ENCODE measurements at regions not wholly inside any gene's neighbourhood (a gene's known extent, or its start where the extent isn't known, plus 50 kb on each side); places are given as distances from the start of the nearest gene placed in this dataset. TPM values are rescaled to one million over a fixed set of nuclear protein-coding genes. Genes with fewer than 3 reads are reported as not detected.

- no peak overlapping the region for H3K27ac ChIP-seq (ENCODE audit: low read depth, low read length, poor library complexity, severe bottlenecking)
- ChIA-PET POLR2A (ENCODE audit: low non-redundant PET) (no interaction called here), CTCF (no interaction called here)
- no peaks in the 10 kb centered on the region for H3K27me3 ChIP-seq (replicated peaks; ENCODE audit: insufficient read depth, low read depth, low read length, poor library complexity)
- intact Hi-C loops (cut with micrococcal nuclease; ENCODE audit: unreplicated experiment) = no loop called here
- H3K4me3 ChIP-seq (ENCODE audit: low read depth, low read length, poor library complexity, severe bottlenecking) = no peak overlapping the region
- TF ChIP-seq CTCF (conservative IDR thresholded peaks at IDR 0.05; ENCODE audit: low read depth, low read length) (no peak), EZH2 (IDR thresholded peaks at IDR 0.05; ENCODE audit: borderline replicate concordance, low read depth, low read length, poor library complexity, severe bottlenecking) (no peak)
- no peaks in the 10 kb centered on the region for H3K9me3 ChIP-seq (ENCODE audit: low read depth, low read length, poor library complexity, severe bottlenecking)
- no peaks in the 10 kb centered on the region for H3K4me1 ChIP-seq (ENCODE audit: insufficient read depth, low read length, poor library complexity, severe bottlenecking)
- DNase-seq (ENCODE audit: low spot score) = no peak
- H3K36me3 ChIP-seq (ENCODE audit: insufficient read depth, low read length, poor library complexity, severe bottlenecking) = no peaks in the 10 kb centered on the region
- BruUV-seq (replicated peaks) = no TSS peak
Measured at GRCh38 chrX:108811891-108812290, 75.5 kb upstream of the IRS4 start.

GRCh38 chrX:108795240-108795639, 58.9 kb upstream of the IRS4 start:
- Histone ChIP-seq H3K27ac (ENCODE audit: low read depth, low read length, poor library complexity, severe bottlenecking) (no peak overlapping the region), H3K27me3 (replicated peaks; ENCODE audit: insufficient read depth, low read depth, low read length, poor library complexity) (no peaks in the 10 kb centered on the region), H3K9me3 (ENCODE audit: low read depth, low read length, poor library complexity, severe bottlenecking) (peaks cover 7% of the 10 kb centered on the region), H3K4me3 (ENCODE audit: low read depth, low read length, poor library complexity, severe bottlenecking) (no peak overlapping the region), H3K4me1 (ENCODE audit: insufficient read depth, low read length, poor library complexity, severe bottlenecking) (no peaks in the 10 kb centered on the region), H3K36me3 (ENCODE audit: insufficient read depth, low read length, poor library complexity, severe bottlenecking) (no peaks in the 10 kb centered on the region)
- CTCF ChIA-PET = no interaction called here
- DNase-seq (ENCODE audit: low spot score) = no peak
- POLR2A ChIA-PET (ENCODE audit: low non-redundant PET) = no interaction called here
- intact Hi-C loops (cut with micrococcal nuclease; ENCODE audit: unreplicated experiment) = no loop called here
- BruUV-seq (replicated peaks) = no TSS peak
- TF ChIP-seq CTCF (conservative IDR thresholded peaks at IDR 0.05; ENCODE audit: low read depth, low read length) = no peak
- no peak for TF ChIP-seq EZH2 (IDR thresholded peaks at IDR 0.05; ENCODE audit: borderline replicate concordance, low read depth, low read length, poor library complexity, severe bottlenecking)

Small RNAs in the stretch of these regions (microRNA-seq; reads per million reads assigned to microRNA genes)
- gene MIR6087 = not detected
